GM23338 (cell line): ENCODE measurements at regions not wholly inside any gene's neighbourhood (a gene's known extent, or its start where the extent isn't known, plus 50 kb on each side); places are given as distances from the start of the nearest gene placed in this dataset.

Experiments
- ATAC-seq: fragments of 200-7000 bp; cut with Tn5 transposase; 3 replicates; pipeline ENCODE4 v1.9.1; 2020
- DNase-seq: peaks from one replicate; pipeline ENCODE4 v3.0.0-alpha.2; 2015; ENCODE audit warnings: low spot score
- H2AFZ ChIP-seq: fragments of 200-600 bp; sonication (generic); 2 replicates; pipeline ENCODE4 v1.8.0; 2016; ENCODE audit warnings: antibody characterized with exemption, mild to moderate bottlenecking, moderate library complexity
- H3F3A ChIP-seq: fragments of 200-600 bp; sonication (generic); replicated peaks from 2 replicates; pipeline ENCODE4 v1.8.0; 2017; ENCODE audit warnings: antibody characterized with exemption, mixed run types, low read depth
- H3K27ac ChIP-seq: fragments of 200-600 bp; sonication (generic); 2 replicates; pipeline ENCODE4 v1.6.1; 2016; ENCODE audit warnings: low read depth
- H3K27me3 ChIP-seq: fragments of 200-600 bp; sonication (generic); 2 replicates; pipeline ENCODE4 v1.8.0; 2016; ENCODE audit warnings: mild to moderate bottlenecking, mixed run types, moderate library complexity; ENCODE audit not compliant: insufficient read depth
- H3K36me3 ChIP-seq: fragments of 200-600 bp; sonication (generic); 2 replicates; pipeline ENCODE4 v1.8.0; 2016; ENCODE audit warnings: mild to moderate bottlenecking; ENCODE audit not compliant: insufficient read depth
- H3K4me1 ChIP-seq: fragments of 200-600 bp; sonication (generic); 2 replicates; pipeline ENCODE4 v1.8.0; 2016; ENCODE audit warnings: mild to moderate bottlenecking, moderate library complexity; ENCODE audit not compliant: insufficient read depth
- H3K4me2 ChIP-seq: fragments of 200-600 bp; sonication (generic); 2 replicates; pipeline ENCODE4 v1.7.1; 2017; ENCODE audit warnings: mixed run types
- H3K4me3 ChIP-seq: fragments of 200-600 bp; sonication (generic); 2 replicates; pipeline ENCODE4 v1.6.1; 2016; ENCODE audit warnings: mixed run types
- H3K79me2 ChIP-seq: fragments of 200-600 bp; sonication (generic); replicated peaks from 2 replicates; pipeline ENCODE4 v1.8.0; 2017; ENCODE audit warnings: mild to moderate bottlenecking; ENCODE audit not compliant: insufficient read depth
- H3K9me2 ChIP-seq: fragments of 200-600 bp; sonication (generic); 2 replicates; pipeline ENCODE4 v1.8.0; 2017; ENCODE audit not compliant: insufficient read depth
- H4K20me1 ChIP-seq: fragments of 200-600 bp; sonication (generic); replicated peaks from 2 replicates; pipeline ENCODE4 v1.8.0; 2017; ENCODE audit warnings: mild to moderate bottlenecking; ENCODE audit not compliant: insufficient read depth
- H3K27ac Mint-ChIP-seq: 2 replicates; pipeline ENCODE4 v1.8.0; 2020; ENCODE audit warnings: inconsistent platforms, mild to moderate bottlenecking, moderate library complexity, mixed read lengths
- H3K27me3 Mint-ChIP-seq: 3 replicates; pipeline ENCODE4 v1.8.0; 2022; ENCODE audit warnings: low read depth, mild to moderate bottlenecking, moderate library complexity, mixed read lengths, inconsistent platforms; ENCODE audit not compliant: insufficient read depth, poor library complexity
- H3K36me3 Mint-ChIP-seq: 3 replicates; pipeline ENCODE4 v1.8.0; 2021; ENCODE audit warnings: low read depth, mild to moderate bottlenecking, inconsistent platforms, moderate library complexity, mixed read lengths
- H3K4me1 Mint-ChIP-seq: 3 replicates; pipeline ENCODE4 v1.8.0; 2020; ENCODE audit warnings: mild to moderate bottlenecking, inconsistent platforms, mixed read lengths
- H3K4me3 Mint-ChIP-seq: 3 replicates; pipeline ENCODE4 v1.8.0; 2021; ENCODE audit warnings: moderate library complexity, mild to moderate bottlenecking, inconsistent platforms, mixed read lengths
- H3K9me3 Mint-ChIP-seq: 3 replicates; pipeline ENCODE4 v1.8.0; 2020; ENCODE audit warnings: moderate library complexity, mild to moderate bottlenecking, inconsistent platforms, mixed read lengths
- CREB1 ChIP-seq: fragments of 250-450 bp; sonication (Bioruptor Pico); IDR thresholded peaks from 2 replicates; pipeline ENCODE4 v1.5.0; 2020; ENCODE audit warnings: low read depth, mild to moderate bottlenecking, moderate library complexity
- EZH2 ChIP-seq: fragments of 200-600 bp; sonication (generic); IDR thresholded peaks from one replicate; pipeline ENCODE4 v1.8.0; 2017; ENCODE audit warnings: antibody characterized with exemption, mild to moderate bottlenecking, low read depth; ENCODE audit not compliant: unreplicated experiment
- EZH2phosphoT487 ChIP-seq: fragments of 200-600 bp; sonication (generic); IDR thresholded peaks from one replicate; pipeline ENCODE4 v1.8.1; 2018; ENCODE audit warnings: antibody characterized with exemption; ENCODE audit not compliant: unreplicated experiment
- JUNB ChIP-seq: IDR thresholded peaks from one replicate; pipeline ENCODE4 v1.6.1; 2016; ENCODE audit warnings: antibody characterized with exemption; ENCODE audit not compliant: unreplicated experiment
- POLR2AphosphoS5 ChIP-seq: IDR thresholded peaks from 2 replicates; pipeline ENCODE4 v1.6.1; 2016; ENCODE audit warnings: antibody characterized with exemption, low read depth
- STAT1 ChIP-seq: IDR thresholded peaks from one replicate; pipeline ENCODE4 v1.6.1; 2016; ENCODE audit warnings: antibody characterized with exemption; ENCODE audit not compliant: unreplicated experiment
- ZNF114 ChIP-seq: fragments of 250-450 bp; sonication (Bioruptor Pico); IDR thresholded peaks from 2 replicates; pipeline ENCODE4 v1.5.0; 2020; ENCODE audit warnings: mild to moderate bottlenecking, moderate library complexity
- TF ChIP-seq, protein P1 (sequence below): fragments of 250-450 bp; sonication (Bioruptor Pico); IDR thresholded peaks from 2 replicates; pipeline ENCODE4 v1.5.0; 2020; ENCODE audit warnings: mild to moderate bottlenecking, moderate library complexity
- TF ChIP-seq, protein P2 (sequence below): IDR thresholded peaks from one replicate; pipeline ENCODE4 v1.6.1; 2018; ENCODE audit warnings: antibody characterized with exemption; ENCODE audit not compliant: unreplicated experiment

DNA sequence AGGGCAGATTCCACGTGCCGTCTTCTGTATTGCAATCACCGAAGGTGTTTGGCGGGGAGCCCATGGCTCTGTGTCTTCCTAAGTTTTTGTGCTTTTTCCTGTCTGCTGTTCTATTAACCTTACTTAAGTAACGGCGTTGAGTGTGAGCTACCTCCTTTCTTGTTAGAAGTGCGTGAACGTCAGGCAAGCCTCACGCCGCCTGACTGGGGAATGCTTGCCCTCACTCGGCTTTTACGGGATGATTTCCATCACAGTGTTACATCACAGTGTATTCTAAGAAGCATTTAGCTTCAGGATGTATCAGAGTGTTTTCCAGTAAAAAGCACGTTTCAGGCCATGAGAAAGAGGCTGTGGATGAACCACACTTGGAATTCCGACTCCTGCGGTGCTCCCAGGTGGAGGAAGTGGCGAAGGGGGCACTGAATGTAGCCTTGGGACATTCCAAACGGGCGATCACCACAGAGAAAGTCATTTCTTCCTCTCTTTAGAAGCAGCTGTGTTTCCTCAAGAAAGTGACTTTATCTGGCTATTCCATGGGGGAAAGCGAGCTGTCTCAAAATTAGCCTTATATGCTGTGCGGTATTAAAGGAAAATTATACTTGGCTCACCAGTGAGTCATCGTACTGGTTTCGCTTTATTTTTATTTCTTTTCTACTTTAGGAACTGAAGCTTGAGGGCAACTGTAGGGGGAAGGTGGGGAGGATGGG lies 290.7 kb downstream of the KLF6 start:
- Mint-ChIP-seq H3K27me3 (peaks cover 3% of the 10 kb centered on the region), H3K36me3 (no peaks in the 10 kb centered on the region), H3K4me3 (no peak overlapping the region), H3K4me1 (peaks cover 31% of the 10 kb centered on the region), H3K27ac (no peak overlapping the region), H3K9me3 (no peaks in the 10 kb centered on the region; the same call in 2 of the 3 replicates)
- ATAC-seq = no peak; the same call in 2 of the 3 replicates
- Histone ChIP-seq H3K4me1 (peaks cover 31% of the 10 kb centered on the region), H3K36me3 (no peaks in the 10 kb centered on the region), H3K27ac (no peak overlapping the region), H3F3A (no peaks in the 10 kb centered on the region), H3K27me3 (no peaks in the 10 kb centered on the region), H3K9me2 (no peaks in the 10 kb centered on the region), H2AFZ (peak overlapping the region; percentile 45; the same call in 1 of the 2 replicates), H3K4me3 (no peak overlapping the region), H4K20me1 (no peaks in the 10 kb centered on the region), H3K4me2 (no peak overlapping the region), H3K79me2 (no peaks in the 10 kb centered on the region)
- peak; percentile 18 for DNase-seq
- TF ChIP-seq JUNB = no peak

DNA sequence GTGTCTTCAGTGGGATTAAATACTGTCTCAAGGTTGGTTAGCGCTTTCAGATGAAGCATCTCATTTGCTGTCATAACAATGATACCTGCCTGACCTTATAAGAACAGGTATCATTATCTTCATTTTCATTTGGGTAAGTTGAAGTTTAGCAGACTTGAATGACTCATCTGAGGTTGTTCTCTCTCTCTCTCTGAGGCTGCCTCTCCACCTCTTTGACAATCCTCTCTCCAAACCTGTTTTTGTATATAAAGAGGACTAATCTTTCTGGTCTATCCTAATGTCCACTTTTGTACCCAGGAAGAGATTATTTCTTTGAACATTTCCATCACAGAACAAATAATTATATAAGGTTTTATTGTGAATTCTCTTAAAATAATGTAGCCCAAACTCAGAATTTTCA lies 291.4 kb downstream of the KLF6 start:
- H3K27ac ChIP-seq = no peak overlapping the region
- H3K4me3 ChIP-seq = no peak overlapping the region
- no peak overlapping the region for H2AFZ ChIP-seq
- H3K4me2 ChIP-seq = no peak overlapping the region
- H3F3A ChIP-seq = no peaks in the 10 kb centered on the region
- Mint-ChIP-seq H3K36me3 (no peaks in the 10 kb centered on the region), H3K4me3 (no peak overlapping the region), H3K4me1 (peaks cover 31% of the 10 kb centered on the region), H3K27ac (no peak overlapping the region), H3K9me3 (no peaks in the 10 kb centered on the region; the same call in 1 of the 3 replicates), H3K27me3 (peaks cover 3% of the 10 kb centered on the region)
- no peaks in the 10 kb centered on the region for H3K9me2 ChIP-seq
- no peaks in the 10 kb centered on the region for H3K27me3 ChIP-seq
- H3K4me1 ChIP-seq = peaks cover 31% of the 10 kb centered on the region
- H3K36me3 ChIP-seq = no peaks in the 10 kb centered on the region
- H4K20me1 ChIP-seq = no peaks in the 10 kb centered on the region
- DNase-seq (no peak), ATAC-seq (no peak)
- H3K79me2 ChIP-seq = no peaks in the 10 kb centered on the region
- TF ChIP-seq JUNB = no peak
- TF ChIP-seq POLR2AphosphoS5 = no peak
- TF ChIP-seq ZNF114 (CRISPR knock-in tag) = no peak
- TF ChIP-seq CREB1 (CRISPR knock-in tag) = no peak
- no peak for TF ChIP-seq STAT1
- no peak for TF ChIP-seq EZH2
- no peak for TF ChIP-seq EZH2phosphoT487
- TF ChIP-seq, protein P1, sequence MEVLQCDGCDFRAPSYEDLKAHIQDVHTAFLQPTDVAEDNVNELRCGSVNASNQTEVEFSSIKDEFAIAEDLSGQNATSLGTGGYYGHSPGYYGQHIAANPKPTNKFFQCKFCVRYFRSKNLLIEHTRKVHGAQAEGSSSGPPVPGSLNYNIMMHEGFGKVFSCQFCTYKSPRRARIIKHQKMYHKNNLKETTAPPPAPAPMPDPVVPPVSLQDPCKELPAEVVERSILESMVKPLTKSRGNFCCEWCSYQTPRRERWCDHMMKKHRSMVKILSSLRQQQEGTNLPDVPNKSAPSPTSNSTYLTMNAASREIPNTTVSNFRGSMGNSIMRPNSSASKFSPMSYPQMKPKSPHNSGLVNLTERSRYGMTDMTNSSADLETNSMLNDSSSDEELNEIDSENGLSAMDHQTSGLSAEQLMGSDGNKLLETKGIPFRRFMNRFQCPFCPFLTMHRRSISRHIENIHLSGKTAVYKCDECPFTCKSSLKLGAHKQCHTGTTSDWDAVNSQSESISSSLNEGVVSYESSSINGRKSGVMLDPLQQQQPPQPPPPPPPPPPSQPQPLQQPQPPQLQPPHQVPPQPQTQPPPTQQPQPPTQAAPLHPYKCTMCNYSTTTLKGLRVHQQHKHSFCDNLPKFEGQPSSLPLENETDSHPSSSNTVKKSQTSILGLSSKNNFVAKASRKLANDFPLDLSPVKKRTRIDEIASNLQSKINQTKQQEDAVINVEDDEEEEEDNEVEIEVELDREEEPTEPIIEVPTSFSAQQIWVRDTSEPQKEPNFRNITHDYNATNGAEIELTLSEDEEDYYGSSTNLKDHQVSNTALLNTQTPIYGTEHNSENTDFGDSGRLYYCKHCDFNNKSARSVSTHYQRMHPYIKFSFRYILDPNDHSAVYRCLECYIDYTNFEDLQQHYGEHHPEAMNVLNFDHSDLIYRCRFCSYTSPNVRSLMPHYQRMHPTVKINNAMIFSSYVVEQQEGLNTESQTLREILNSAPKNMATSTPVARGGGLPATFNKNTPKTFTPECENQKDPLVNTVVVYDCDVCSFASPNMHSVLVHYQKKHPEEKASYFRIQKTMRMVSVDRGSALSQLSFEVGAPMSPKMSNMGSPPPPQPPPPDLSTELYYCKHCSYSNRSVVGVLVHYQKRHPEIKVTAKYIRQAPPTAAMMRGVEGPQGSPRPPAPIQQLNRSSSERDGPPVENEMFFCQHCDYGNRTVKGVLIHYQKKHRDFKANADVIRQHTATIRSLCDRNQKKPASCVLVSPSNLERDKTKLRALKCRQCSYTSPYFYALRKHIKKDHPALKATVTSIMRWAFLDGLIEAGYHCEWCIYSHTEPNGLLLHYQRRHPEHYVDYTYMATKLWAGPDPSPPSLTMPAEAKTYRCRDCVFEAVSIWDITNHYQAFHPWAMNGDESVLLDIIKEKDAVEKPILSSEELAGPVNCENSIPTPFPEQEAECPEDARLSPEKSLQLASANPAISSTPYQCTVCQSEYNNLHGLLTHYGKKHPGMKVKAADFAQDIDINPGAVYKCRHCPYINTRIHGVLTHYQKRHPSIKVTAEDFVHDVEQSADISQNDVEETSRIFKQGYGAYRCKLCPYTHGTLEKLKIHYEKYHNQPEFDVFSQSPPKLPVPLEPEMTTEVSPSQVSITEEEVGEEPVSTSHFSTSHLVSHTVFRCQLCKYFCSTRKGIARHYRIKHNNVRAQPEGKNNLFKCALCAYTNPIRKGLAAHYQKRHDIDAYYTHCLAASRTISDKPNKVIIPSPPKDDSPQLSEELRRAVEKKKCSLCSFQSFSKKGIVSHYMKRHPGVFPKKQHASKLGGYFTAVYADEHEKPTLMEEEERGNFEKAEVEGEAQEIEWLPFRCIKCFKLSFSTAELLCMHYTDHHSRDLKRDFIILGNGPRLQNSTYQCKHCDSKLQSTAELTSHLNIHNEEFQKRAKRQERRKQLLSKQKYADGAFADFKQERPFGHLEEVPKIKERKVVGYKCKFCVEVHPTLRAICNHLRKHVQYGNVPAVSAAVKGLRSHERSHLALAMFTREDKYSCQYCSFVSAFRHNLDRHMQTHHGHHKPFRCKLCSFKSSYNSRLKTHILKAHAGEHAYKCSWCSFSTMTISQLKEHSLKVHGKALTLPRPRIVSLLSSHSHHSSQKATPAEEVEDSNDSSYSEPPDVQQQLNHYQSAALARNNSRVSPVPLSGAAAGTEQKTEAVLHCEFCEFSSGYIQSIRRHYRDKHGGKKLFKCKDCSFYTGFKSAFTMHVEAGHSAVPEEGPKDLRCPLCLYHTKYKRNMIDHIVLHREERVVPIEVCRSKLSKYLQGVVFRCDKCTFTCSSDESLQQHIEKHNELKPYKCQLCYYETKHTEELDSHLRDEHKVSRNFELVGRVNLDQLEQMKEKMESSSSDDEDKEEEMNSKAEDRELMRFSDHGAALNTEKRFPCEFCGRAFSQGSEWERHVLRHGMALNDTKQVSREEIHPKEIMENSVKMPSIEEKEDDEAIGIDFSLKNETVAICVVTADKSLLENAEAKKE (CRISPR knock-in tag) = no peak
- TF ChIP-seq, protein P2, sequence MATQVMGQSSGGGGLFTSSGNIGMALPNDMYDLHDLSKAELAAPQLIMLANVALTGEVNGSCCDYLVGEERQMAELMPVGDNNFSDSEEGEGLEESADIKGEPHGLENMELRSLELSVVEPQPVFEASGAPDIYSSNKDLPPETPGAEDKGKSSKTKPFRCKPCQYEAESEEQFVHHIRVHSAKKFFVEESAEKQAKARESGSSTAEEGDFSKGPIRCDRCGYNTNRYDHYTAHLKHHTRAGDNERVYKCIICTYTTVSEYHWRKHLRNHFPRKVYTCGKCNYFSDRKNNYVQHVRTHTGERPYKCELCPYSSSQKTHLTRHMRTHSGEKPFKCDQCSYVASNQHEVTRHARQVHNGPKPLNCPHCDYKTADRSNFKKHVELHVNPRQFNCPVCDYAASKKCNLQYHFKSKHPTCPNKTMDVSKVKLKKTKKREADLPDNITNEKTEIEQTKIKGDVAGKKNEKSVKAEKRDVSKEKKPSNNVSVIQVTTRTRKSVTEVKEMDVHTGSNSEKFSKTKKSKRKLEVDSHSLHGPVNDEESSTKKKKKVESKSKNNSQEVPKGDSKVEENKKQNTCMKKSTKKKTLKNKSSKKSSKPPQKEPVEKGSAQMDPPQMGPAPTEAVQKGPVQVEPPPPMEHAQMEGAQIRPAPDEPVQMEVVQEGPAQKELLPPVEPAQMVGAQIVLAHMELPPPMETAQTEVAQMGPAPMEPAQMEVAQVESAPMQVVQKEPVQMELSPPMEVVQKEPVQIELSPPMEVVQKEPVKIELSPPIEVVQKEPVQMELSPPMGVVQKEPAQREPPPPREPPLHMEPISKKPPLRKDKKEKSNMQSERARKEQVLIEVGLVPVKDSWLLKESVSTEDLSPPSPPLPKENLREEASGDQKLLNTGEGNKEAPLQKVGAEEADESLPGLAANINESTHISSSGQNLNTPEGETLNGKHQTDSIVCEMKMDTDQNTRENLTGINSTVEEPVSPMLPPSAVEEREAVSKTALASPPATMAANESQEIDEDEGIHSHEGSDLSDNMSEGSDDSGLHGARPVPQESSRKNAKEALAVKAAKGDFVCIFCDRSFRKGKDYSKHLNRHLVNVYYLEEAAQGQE = no peak
